Frontal cortex (tissue), 3 donors: ENCODE measurements at regions not wholly inside any gene's neighbourhood (a gene's known extent, or its start where the extent isn't known, plus 50 kb on each side); places are given as distances from the start of the nearest gene placed in this dataset.

Source experiments
- DNase-seq, 2 donors: peaks; one replicate each; pipeline ENCODE4 v3.0.0; 2012; ENCODE audit warnings: low spot score in 2 of 2
- FAIRE-seq: peaks from 2 replicates; lab custom pipeline; 2012; peaks lifted over from hg19 to GRCh38; lab: Jason Lieb, UNC
- donor health status: control.
- donor health status: control.
- donor health status: control.

GRCh38 chr4:41799126-41799525 lies 50.6 kb upstream of the PHOX2B start:
- no peak for FAIRE-seq
- no peak for DNase-seq
